Activated naive CD8-positive, alpha-beta T cell treated with anti-CD3 and anti-CD28 coated beads, Interleukin-2, amount 50 U/mL, for 24 hours (primary cell): ENCODE measurements at regions not wholly inside any gene's neighbourhood (a gene's known extent, or its start where the extent isn't known, plus 50 kb on each side); places are given as distances from the start of the nearest gene placed in this dataset.
A peak's percentile ranks its signal among the peaks of the same experiment; 100 is the strongest.

Source experiments
- ATAC-seq: fragments of 150-1000 bp; cut with Tn5 transposase; one replicate; pipeline ENCODE4 v1.10.0; 2021
- DNase-seq: peaks from one replicate; pipeline ENCODE4 v3.0.0; 2021
- H3K27ac Mint-ChIP-seq: one replicate; pipeline ENCODE4 v1.8.0; 2021; ENCODE audit warnings: mild to moderate bottlenecking, mixed read lengths
- H3K27me3 Mint-ChIP-seq: one replicate; pipeline ENCODE4 v1.8.0; 2021; ENCODE audit warnings: mixed read lengths
- H3K36me3 Mint-ChIP-seq: one replicate; pipeline ENCODE4 v1.8.0; 2021; ENCODE audit warnings: low read depth, mixed read lengths
- H3K4me1 Mint-ChIP-seq: one replicate; pipeline ENCODE4 v1.8.0; 2021; ENCODE audit warnings: mixed read lengths
- H3K4me3 Mint-ChIP-seq: one replicate; pipeline ENCODE4 v1.8.0; 2021; ENCODE audit warnings: mild to moderate bottlenecking, moderate library complexity, mixed read lengths
- H3K9me3 Mint-ChIP-seq: one replicate; pipeline ENCODE4 v1.8.0; 2021; ENCODE audit warnings: mixed read lengths

GRCh38 chr22:48478124-48478523 is 1349.5 kb downstream of the BRD1 start:
- Mint-ChIP-seq H3K27ac (no peak overlapping the region), H3K9me3 (peaks cover 4% of the 10 kb centered on the region), H3K4me1 (no peaks in the 10 kb centered on the region), H3K27me3 (no peaks in the 10 kb centered on the region), H3K36me3 (no peaks in the 10 kb centered on the region), H3K4me3 (no peak overlapping the region)
- DNase-seq (no peak), ATAC-seq (no peak)

GRCh38 chr22:48477031-48477721 is 1350.5 kb downstream of the BRD1 start:
- H3K9me3 Mint-ChIP-seq = peaks cover 4% of the 10 kb centered on the region
- no peaks in the 10 kb centered on the region for H3K4me1 Mint-ChIP-seq
- no peak overlapping the region for H3K27ac Mint-ChIP-seq
- no peaks in the 10 kb centered on the region for H3K27me3 Mint-ChIP-seq
- DNase-seq (no peak), ATAC-seq (peak; percentile 15)
- H3K4me3 Mint-ChIP-seq = no peak overlapping the region
- H3K36me3 Mint-ChIP-seq = no peaks in the 10 kb centered on the region

DNA sequence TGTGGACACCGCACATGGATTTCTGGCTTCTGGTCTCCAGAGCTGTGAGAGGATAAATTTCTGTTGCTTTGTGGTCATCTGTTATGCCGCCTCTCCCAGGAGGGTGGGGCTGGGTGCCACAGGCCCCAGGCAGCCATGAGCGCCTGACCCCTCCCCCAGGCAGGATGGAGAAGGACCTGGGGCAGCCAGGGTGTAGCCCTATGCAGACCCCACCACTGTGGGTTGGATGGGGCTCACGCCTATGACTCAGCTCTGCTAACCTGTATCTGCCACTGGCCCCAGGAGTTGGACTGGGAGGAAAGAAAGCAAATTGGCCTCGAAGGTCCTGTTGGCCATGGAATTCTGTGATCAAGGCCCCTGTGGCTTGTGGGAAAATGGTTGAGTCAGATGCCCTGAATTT is 1351.1 kb downstream of the BRD1 start:
- Mint-ChIP-seq H3K9me3 (no peaks in the 10 kb centered on the region), H3K27me3 (no peaks in the 10 kb centered on the region), H3K36me3 (no peaks in the 10 kb centered on the region), H3K4me1 (no peaks in the 10 kb centered on the region), H3K4me3 (no peak overlapping the region), H3K27ac (no peak overlapping the region)
- ATAC-seq (no peak), DNase-seq (no peak)

- H3K27ac Mint-ChIP-seq = no peak overlapping the region
- no peaks in the 10 kb centered on the region for H3K4me1 Mint-ChIP-seq
- no peak for DNase-seq
- no peaks in the 10 kb centered on the region for H3K9me3 Mint-ChIP-seq
- no peaks in the 10 kb centered on the region for H3K27me3 Mint-ChIP-seq
- no peak for ATAC-seq
- H3K4me3 Mint-ChIP-seq = no peak overlapping the region
- no peaks in the 10 kb centered on the region for H3K36me3 Mint-ChIP-seq
Measured at GRCh38 chr22:48475661-48476345, 1351.9 kb downstream of the BRD1 start.

DNA sequence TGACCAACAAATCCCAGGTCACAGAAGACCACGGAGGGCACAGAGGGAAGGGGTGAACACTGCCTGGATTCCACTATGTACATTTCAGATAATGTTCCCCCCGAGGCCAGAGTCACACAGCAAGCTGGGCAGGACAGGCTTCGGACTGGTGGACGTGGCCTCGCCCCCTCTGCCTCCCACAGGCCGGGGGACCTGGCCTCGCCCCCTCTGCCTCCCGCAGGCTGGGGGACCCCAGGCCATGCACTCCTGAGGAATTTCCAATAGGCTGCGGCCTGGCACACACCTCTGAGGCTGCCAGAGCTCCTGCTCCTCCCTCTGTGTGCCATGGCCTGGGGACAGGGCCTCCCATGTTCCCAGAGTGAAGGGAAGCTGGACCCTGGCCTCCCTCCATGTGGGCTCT is 1352.8 kb downstream of the BRD1 start:
- no peak for ATAC-seq
- no peaks in the 10 kb centered on the region for H3K36me3 Mint-ChIP-seq
- no peak overlapping the region for H3K4me3 Mint-ChIP-seq
- H3K27me3 Mint-ChIP-seq = peaks cover 1% of the 10 kb centered on the region
- no peaks in the 10 kb centered on the region for H3K9me3 Mint-ChIP-seq
- H3K27ac Mint-ChIP-seq = no peak overlapping the region
- no peak for DNase-seq
- no peaks in the 10 kb centered on the region for H3K4me1 Mint-ChIP-seq

- ATAC-seq (no peak), DNase-seq (no peak)
- Mint-ChIP-seq H3K27ac (no peak overlapping the region), H3K4me1 (no peaks in the 10 kb centered on the region), H3K9me3 (no peaks in the 10 kb centered on the region), H3K27me3 (peaks cover 1% of the 10 kb centered on the region), H3K4me3 (no peak overlapping the region), H3K36me3 (no peaks in the 10 kb centered on the region)
Measured at GRCh38 chr22:48473202-48473601, 1354.5 kb downstream of the BRD1 start.

DNA sequence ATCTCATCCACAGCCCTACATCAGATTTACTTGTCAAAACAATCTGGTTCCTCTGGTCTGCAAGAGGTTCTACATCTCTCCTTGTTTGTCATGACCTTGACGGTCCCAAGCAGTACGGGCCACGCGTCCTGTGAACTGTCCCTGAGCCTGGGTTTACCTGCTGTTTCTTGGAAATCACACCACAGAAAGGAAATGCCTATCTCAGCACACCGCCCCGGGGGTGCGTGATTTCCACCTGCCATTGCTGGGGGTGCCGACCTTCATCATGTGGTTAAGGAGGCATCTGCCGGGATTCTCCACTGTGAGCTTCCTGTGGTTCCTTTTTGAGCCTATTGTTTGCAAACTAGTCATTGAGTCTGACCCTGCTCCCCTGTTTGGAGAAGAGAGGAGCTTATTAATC is 1363.4 kb downstream of the BRD1 start:
- Mint-ChIP-seq H3K27me3 (peaks cover 8% of the 10 kb centered on the region), H3K27ac (no peak overlapping the region), H3K9me3 (no peaks in the 10 kb centered on the region), H3K4me1 (no peaks in the 10 kb centered on the region), H3K36me3 (no peaks in the 10 kb centered on the region), H3K4me3 (no peak overlapping the region)
- DNase-seq (no peak), ATAC-seq (no peak)

GRCh38 chr22:48459859-48460823 is 1367.5 kb downstream of the BRD1 start:
- Mint-ChIP-seq H3K4me1 (no peaks in the 10 kb centered on the region), H3K27ac (no peak overlapping the region), H3K27me3 (peaks cover 7% of the 10 kb centered on the region), H3K4me3 (no peak overlapping the region), H3K9me3 (no peaks in the 10 kb centered on the region), H3K36me3 (no peaks in the 10 kb centered on the region)
- ATAC-seq (no peak), DNase-seq (no peak)

- no peak for DNase-seq
- H3K9me3 Mint-ChIP-seq = no peaks in the 10 kb centered on the region
- no peak for ATAC-seq
- H3K36me3 Mint-ChIP-seq = no peaks in the 10 kb centered on the region
- peaks cover 7% of the 10 kb centered on the region for H3K27me3 Mint-ChIP-seq
- no peaks in the 10 kb centered on the region for H3K4me1 Mint-ChIP-seq
- no peak overlapping the region for H3K27ac Mint-ChIP-seq
- H3K4me3 Mint-ChIP-seq = no peak overlapping the region
Measured at GRCh38 chr22:48459259-48459658, 1368.4 kb downstream of the BRD1 start.

GRCh38 chr22:48456449-48456848 is 1371.2 kb downstream of the BRD1 start:
- no peaks in the 10 kb centered on the region for H3K4me1 Mint-ChIP-seq
- no peak overlapping the region for H3K4me3 Mint-ChIP-seq
- ATAC-seq (no peak), DNase-seq (no peak)
- H3K9me3 Mint-ChIP-seq = no peaks in the 10 kb centered on the region
- H3K36me3 Mint-ChIP-seq = no peaks in the 10 kb centered on the region
- no peak overlapping the region for H3K27ac Mint-ChIP-seq
- H3K27me3 Mint-ChIP-seq = peaks cover 7% of the 10 kb centered on the region

GRCh38 chr22:48453751-48454485 is 1373.8 kb downstream of the BRD1 start:
- ATAC-seq (no peak), DNase-seq (no peak)
- H3K36me3 Mint-ChIP-seq = no peaks in the 10 kb centered on the region
- H3K4me3 Mint-ChIP-seq = no peak overlapping the region
- H3K27ac Mint-ChIP-seq = no peak overlapping the region
- H3K27me3 Mint-ChIP-seq = peaks cover 13% of the 10 kb centered on the region
- no peaks in the 10 kb centered on the region for H3K4me1 Mint-ChIP-seq
- H3K9me3 Mint-ChIP-seq = no peaks in the 10 kb centered on the region

GRCh38 chr22:48453171-48453570 is 1374.5 kb downstream of the BRD1 start:
- peaks cover 13% of the 10 kb centered on the region for H3K27me3 Mint-ChIP-seq
- H3K36me3 Mint-ChIP-seq = no peaks in the 10 kb centered on the region
- DNase-seq (no peak), ATAC-seq (no peak)
- H3K4me1 Mint-ChIP-seq = no peaks in the 10 kb centered on the region
- no peak overlapping the region for H3K4me3 Mint-ChIP-seq
- H3K27ac Mint-ChIP-seq = no peak overlapping the region
- H3K9me3 Mint-ChIP-seq = no peaks in the 10 kb centered on the region

DNA sequence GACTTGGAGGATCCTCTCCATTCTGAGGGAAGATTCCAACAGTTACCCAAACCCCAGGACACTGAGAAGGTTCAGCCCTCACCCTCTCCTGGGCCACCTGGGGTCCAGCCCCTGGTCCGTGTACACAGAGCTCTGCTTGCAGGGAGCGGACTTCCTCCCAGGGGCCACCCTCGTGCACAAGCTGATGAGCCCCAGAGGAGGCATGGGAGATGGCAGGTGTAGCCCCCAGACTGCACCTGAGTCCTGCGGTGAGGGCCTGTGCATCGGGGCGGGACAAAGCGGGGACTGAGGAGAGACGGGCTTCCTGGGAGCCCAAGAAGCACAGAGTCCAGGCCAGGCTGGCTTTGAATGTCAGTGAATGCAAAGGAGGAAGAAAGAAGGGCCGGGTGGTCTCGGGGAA is 1374.9 kb downstream of the BRD1 start:
- no peak for ATAC-seq

DNA sequence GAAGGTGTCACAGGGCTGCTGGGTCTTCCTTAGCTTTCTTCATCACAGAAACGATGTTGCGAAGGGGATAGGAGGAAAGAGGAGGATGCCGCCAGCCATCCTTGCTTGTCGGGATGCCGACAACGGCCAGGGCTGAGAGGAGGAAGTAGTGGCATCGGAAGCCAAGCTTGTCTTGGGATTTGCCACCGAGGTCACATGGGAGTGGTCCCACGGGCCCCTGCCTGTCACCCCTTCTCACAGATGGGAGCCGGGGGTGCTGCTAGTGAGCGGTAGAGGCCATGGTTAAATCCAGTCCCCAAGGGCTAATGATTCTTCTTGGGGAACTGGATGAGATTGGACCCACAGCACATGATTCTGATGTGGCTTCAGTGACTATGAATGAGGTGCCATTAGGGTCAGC is 1375.8 kb downstream of the BRD1 start:
- Mint-ChIP-seq H3K36me3 (no peaks in the 10 kb centered on the region), H3K4me3 (no peak overlapping the region), H3K4me1 (no peaks in the 10 kb centered on the region), H3K27me3 (peaks cover 10% of the 10 kb centered on the region), H3K9me3 (no peaks in the 10 kb centered on the region), H3K27ac (no peak overlapping the region)
- no peak for ATAC-seq
- no peak for DNase-seq

More for the DNA sequence above, 1374.9 kb downstream of the BRD1 start:
- no peak for DNase-seq
- Mint-ChIP-seq H3K4me1 (no peaks in the 10 kb centered on the region), H3K27me3 (peaks cover 13% of the 10 kb centered on the region), H3K9me3 (no peaks in the 10 kb centered on the region), H3K27ac (no peak overlapping the region), H3K4me3 (no peak overlapping the region), H3K36me3 (no peaks in the 10 kb centered on the region)
